Common myeloid progenitor, CD34-positive (primary cell): ENCODE measurements at regions not wholly inside any gene's neighbourhood (a gene's known extent, or its start where the extent isn't known, plus 50 kb on each side); places are given as distances from the start of the nearest gene placed in this dataset.
"Not testable (repeated sequence)": the region's sequence is repeated elsewhere in the genome, so short reads cannot be mapped to it uniquely, and the experiment has no call there.

Source experiments
- CTCF ChIA-PET: fragments of 350-600 bp; sonication (Branson Sonifier 250); formaldehyde crosslinking; loops from one replicate; lab custom pipeline; 2021; ENCODE audit warnings: antibody characterized with exemption; lab: Charles Lee
- POLR2A ChIA-PET: fragments of 350-600 bp; sonication (Branson Sonifier 250); formaldehyde crosslinking; loops from one replicate; lab custom pipeline; 2021; ENCODE audit warnings: antibody characterized with exemption; lab: Charles Lee
- DNase-seq, 3 donors: peaks; one replicate each; pipeline versions ENCODE4 v3.0.0 to v3.0.0-alpha.2; 2013
- H3K27ac ChIP-seq, 2 experiments: 1 replicate in 1 of 2; 2 replicates in 1 of 2; pipeline ENCODE4 v1.7.0; 2013; ENCODE audit warnings: inconsistent platforms in 2 of 2, low read length in 2 of 2, mild to moderate bottlenecking in 2 of 2, low read depth in 1 of 2, moderate library complexity in 1 of 2; ENCODE audit not compliant: severe bottlenecking in 2 of 2, insufficient read depth in 1 of 2, poor library complexity in 1 of 2
- H3K27me3 ChIP-seq, 5 experiments: replicated peaks in 2 of 5; 1 replicate in 3 of 5; 2 replicates in 2 of 5; pipeline versions ENCODE4 v1.6.1 to v1.7.0; 2013; ENCODE audit warnings: low read length in 4 of 5, mild to moderate bottlenecking in 2 of 5, moderate library complexity in 2 of 5, inconsistent platforms in 1 of 5; ENCODE audit not compliant: insufficient read depth in 5 of 5, control insufficient read depth in 4 of 5
- H3K36me3 ChIP-seq, 4 experiments: 1 replicate in 2 of 4; 2 replicates in 2 of 4; pipeline versions ENCODE4 v1.6.1 to v1.7.0; 2013; ENCODE audit warnings: low read length in 3 of 4, control low read depth in 1 of 4, mild to moderate bottlenecking in 1 of 4; ENCODE audit not compliant: control insufficient read depth in 4 of 4, insufficient read depth in 4 of 4
- H3K4me1 ChIP-seq, 4 experiments: 1 replicate in 3 of 4; 2 replicates in 1 of 4; pipeline versions ENCODE4 v1.6.1 to v1.7.1; 2013; ENCODE audit warnings: low read length in 3 of 4, mild to moderate bottlenecking in 3 of 4, control low read depth in 1 of 4, inconsistent platforms in 1 of 4, moderate library complexity in 1 of 4; ENCODE audit not compliant: control insufficient read depth in 4 of 4, insufficient read depth in 4 of 4; ENCODE audit errors: control extremely low read depth in 1 of 4
- H3K4me3 ChIP-seq, 7 experiments: 1 replicate in 4 of 7; 2 replicates in 3 of 7; pipeline versions ENCODE4 v1.5.1 to v1.7.0; 2013; ENCODE audit warnings: mild to moderate bottlenecking in 7 of 7, low read length in 6 of 7, moderate library complexity in 6 of 7, inconsistent platforms in 2 of 7, low read depth in 2 of 7, control low read depth in 1 of 7; ENCODE audit not compliant: insufficient read depth in 4 of 7, control insufficient read depth in 1 of 7; ENCODE audit errors: extremely low read depth in 1 of 7
- H3K9me3 ChIP-seq, 5 experiments: 1 replicate in 4 of 5; 2 replicates in 1 of 5; pipeline versions ENCODE4 v1.6.1 to v1.7.1; 2013; ENCODE audit warnings: low read length in 4 of 5, mild to moderate bottlenecking in 2 of 5, inconsistent platforms in 1 of 5, low read depth in 1 of 5, moderate library complexity in 1 of 5; ENCODE audit not compliant: control insufficient read depth in 4 of 5, insufficient read depth in 2 of 5; ENCODE audit errors: control extremely low read depth in 1 of 5
- WGBS: methylation state at CpG from one replicate; pipeline ENCODE4 v1.1.5; 2013; ENCODE audit not compliant: insufficient coverage; 5-methylcytosine and 5-hydroxymethylcytosine counted together

DNA sequence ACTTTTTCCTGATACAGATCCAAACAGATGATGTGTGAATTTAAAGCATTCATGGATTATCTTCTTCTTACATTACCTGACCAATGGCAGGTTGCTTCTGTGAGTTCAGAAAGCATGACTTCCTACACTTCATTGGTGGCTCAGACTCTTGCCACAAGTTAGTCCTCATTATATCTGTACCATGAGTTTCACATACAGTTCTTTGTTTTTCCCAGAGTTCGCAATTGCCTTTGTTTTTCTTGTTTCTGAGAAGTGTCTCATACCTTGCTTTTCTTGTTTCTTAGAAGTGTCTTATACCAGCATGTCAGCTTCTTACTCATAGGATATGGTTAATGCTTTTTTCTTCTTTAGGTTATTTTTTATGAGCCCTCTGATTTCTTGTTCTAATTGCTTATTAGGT is 133.8 kb upstream of the TLE3 start:
- CTCF ChIA-PET = no interaction called here
- no CpG with 5 or more reads among the region's 1 CpG for WGBS
- POLR2A ChIA-PET = no interaction called here

DNA sequence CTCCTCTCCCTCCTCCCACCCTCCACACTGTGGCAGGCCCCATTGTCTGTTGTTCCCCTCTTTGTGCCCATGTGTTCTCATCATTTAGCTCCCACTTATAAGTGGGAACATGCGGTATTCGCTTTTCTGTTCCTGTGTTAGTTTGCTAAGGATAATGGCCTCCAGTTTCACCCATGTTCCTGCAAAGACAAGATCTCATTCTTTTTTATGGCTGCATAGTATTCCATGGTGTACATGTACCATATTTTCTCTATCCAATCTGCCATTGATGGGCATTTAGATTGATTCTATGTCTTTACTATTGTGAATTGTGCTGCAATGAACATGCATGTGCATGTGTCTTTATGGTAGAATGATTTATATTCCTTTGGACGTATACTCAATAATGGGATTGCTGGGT is 130.2 kb upstream of the TLE3 start:
- peaks cover 0 to 11% (median 3%) of the 10 kb centered on the region in 5 experiments for H3K9me3 ChIP-seq
- H3K4me1 ChIP-seq, H3K27ac ChIP-seq, POLR2A ChIA-PET, DNase-seq, H3K27me3 ChIP-seq, H3K36me3 ChIP-seq, H3K4me3 ChIP-seq: not testable (repeated sequence)
- CTCF ChIA-PET = interaction anchor here (0.9 to 1.0 kb wide), 2 partner anchors 13 to 31 kb away, joined by 3 read pairs; no protein-coding TSS in a partner anchor
- WGBS = 100% methylated on average over 2 of the region's 3 CpGs

More for the DNA sequence above, 133.8 kb upstream of the TLE3 start:
- H3K4me1 ChIP-seq = peaks cover 0 to 20% (median 11%) of the 10 kb centered on the region in 4 experiments
- no peaks in the 10 kb centered on the region for H3K27me3 ChIP-seq
- no peaks in the 10 kb centered on the region for H3K36me3 ChIP-seq
- peaks cover 0 to 11% (median 3%) of the 10 kb centered on the region in 5 experiments for H3K9me3 ChIP-seq
- H3K27ac ChIP-seq = no peak overlapping the region
- DNase-seq = no peak
- H3K4me3 ChIP-seq = no peak overlapping the region

GRCh38 chr15:70227147-70227546 is 129.4 kb upstream of the TLE3 start:
- no peak overlapping the region for H3K27ac ChIP-seq
- peaks cover 0 to 6% (median 3%) of the 10 kb centered on the region in 5 experiments for H3K9me3 ChIP-seq
- no peak for DNase-seq
- POLR2A ChIA-PET = interaction anchor here (0.7 kb wide), 1 partner anchor 39 kb away, joined by 3 read pairs; no protein-coding TSS in a partner anchor
- peaks cover 0 to 6% (median 3%) of the 10 kb centered on the region in 4 experiments for H3K4me1 ChIP-seq
- H3K4me3 ChIP-seq = no peak overlapping the region
- no peaks in the 10 kb centered on the region for H3K36me3 ChIP-seq
- 73% methylated on average over 1 of the region's 1 CpG for WGBS
- CTCF ChIA-PET = interaction anchor here (0.9 to 1.0 kb wide), 2 partner anchors 13 to 31 kb away, joined by 3 read pairs; no protein-coding TSS in a partner anchor
- no peaks in the 10 kb centered on the region for H3K27me3 ChIP-seq

GRCh38 chr15:70226337-70226980 is 128.7 kb upstream of the TLE3 start:
- Histone ChIP-seq H3K36me3 (no peaks in the 10 kb centered on the region), H3K4me3 (no peak overlapping the region), H3K4me1 (peaks cover 0 to 6% (median 3%) of the 10 kb centered on the region in 4 experiments), H3K9me3 (peaks cover 0 to 3% (median 2%) of the 10 kb centered on the region in 5 experiments), H3K27ac (no peak overlapping the region), H3K27me3 (no peaks in the 10 kb centered on the region)
- DNase-seq = no peak
- 98% methylated on average over 8 of the region's 12 CpGs for WGBS
- CTCF ChIA-PET = no interaction called here
- POLR2A ChIA-PET = interaction anchor here (0.7 kb wide), 1 partner anchor 39 kb away, joined by 3 read pairs; no protein-coding TSS in a partner anchor

DNA sequence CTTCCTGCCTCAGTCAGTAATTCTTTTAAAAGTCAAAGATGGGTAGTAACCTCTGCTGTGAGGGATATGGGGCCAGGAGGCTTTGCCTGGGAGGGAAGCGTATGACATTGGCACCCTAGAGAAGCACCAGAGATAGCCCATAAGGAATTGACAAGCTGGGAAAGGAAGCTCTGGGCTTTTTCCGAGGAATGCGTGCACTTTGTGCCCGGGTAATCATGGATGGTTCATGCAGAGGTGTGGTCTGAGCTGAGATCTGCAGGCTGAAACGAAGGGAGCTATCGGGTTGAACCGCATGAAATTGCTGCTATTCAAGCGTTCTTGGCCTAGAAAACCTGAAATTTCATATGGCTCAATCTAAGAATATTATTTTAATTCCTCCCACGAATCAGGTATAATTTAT is 127.7 kb upstream of the TLE3 start:
- no peak overlapping the region for H3K4me3 ChIP-seq
- no peaks in the 10 kb centered on the region for H3K36me3 ChIP-seq
- no peaks in the 10 kb centered on the region for H3K9me3 ChIP-seq
- peaks cover 0 to 6% (median 3%) of the 10 kb centered on the region in 4 experiments for H3K4me1 ChIP-seq
- 100% methylated on average over 5 of the region's 9 CpGs for WGBS
- DNase-seq = no peak
- ChIA-PET CTCF (interaction anchor here (0.8 to 1.2 kb wide), 4 partner anchors 9 to 84 kb away, joined by 3 read pairs; no protein-coding TSS in a partner anchor), POLR2A (no interaction called here)
- H3K27ac ChIP-seq = no peak overlapping the region
- no peaks in the 10 kb centered on the region for H3K27me3 ChIP-seq

DNA sequence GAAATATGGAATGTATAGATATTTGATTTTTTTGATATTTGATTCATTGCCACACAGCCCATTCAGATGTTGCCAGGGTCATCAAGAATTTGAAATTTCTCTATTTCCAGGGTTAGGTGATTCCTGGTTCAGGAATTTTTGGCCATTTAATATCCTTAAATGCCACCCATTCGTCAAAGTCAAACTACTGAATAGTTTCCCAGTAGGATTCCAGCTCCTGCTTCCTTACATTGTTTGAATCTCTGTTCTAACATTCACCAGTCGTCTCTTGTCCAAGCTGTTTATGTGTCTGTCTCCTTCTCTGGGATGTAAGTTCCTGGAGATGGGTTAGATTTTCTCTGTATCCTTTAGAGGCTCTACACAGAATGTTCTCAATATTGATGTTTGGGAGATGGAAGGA is 124.9 kb upstream of the TLE3 start:
- Histone ChIP-seq H3K27me3 (no peaks in the 10 kb centered on the region), H3K27ac (no peak overlapping the region), H3K4me3 (no peak overlapping the region), H3K36me3 (no peaks in the 10 kb centered on the region), H3K9me3 (no peaks in the 10 kb centered on the region), H3K4me1 (peaks cover 0 to 6% (median 3%) of the 10 kb centered on the region in 4 experiments)
- WGBS = 100% methylated on average over 1 of the region's 2 CpGs
- CTCF ChIA-PET = no interaction called here
- DNase-seq = no peak
- POLR2A ChIA-PET = no interaction called here

DNA sequence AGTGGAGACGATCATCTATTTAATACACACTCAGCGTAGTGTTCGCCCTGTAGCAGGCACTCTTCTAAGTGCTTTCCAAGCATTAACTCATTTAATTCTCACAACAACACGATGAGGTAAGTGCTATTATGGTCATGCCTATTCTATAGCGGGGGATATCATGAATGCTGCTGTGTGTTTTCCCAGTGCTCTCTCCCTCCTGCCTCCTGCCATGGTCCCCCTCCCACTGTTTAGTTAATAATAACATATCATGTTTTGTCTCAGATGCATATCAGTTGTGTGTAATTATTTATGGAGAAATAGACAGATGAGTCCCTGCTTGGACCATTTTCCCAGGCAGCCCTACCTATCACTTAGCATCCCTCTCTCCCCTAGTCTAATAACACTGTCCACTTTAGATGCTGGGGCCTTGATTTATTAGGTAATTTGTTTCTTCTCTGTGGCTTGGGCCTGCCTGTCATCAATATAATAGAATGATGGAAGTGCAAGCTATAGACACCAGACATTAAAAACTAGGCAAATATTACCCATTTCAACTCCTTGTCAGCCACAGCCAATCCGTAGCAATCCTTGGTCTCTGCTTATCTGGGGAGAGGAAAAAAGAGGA is 122.9 kb upstream of the TLE3 start:
- Histone ChIP-seq H3K9me3 (no peaks in the 10 kb centered on the region), H3K4me1 (peaks cover 0 to 6% (median 3%) of the 10 kb centered on the region in 4 experiments), H3K27me3 (no peaks in the 10 kb centered on the region), H3K27ac (no peak overlapping the region), H3K4me3 (no peak overlapping the region), H3K36me3 (no peaks in the 10 kb centered on the region)
- POLR2A ChIA-PET = no interaction called here
- WGBS = 97% methylated on average over 5 of the region's 6 CpGs
- DNase-seq = no peak
- CTCF ChIA-PET = interaction anchor here (1.0 kb wide), 1 partner anchor 121 kb away, joined by 3 read pairs; no protein-coding TSS in a partner anchor
